GM18870 (cell line): ENCODE measurements at regions not wholly inside any gene's neighbourhood (a gene's known extent, or its start where the extent isn't known, plus 50 kb on each side); places are given as distances from the start of the nearest gene placed in this dataset.

Experiments
- ATAC-seq: cut with Tn5 transposase; IDR thresholded peaks from one replicate; pipeline ENCODE4 v1.9.1; 2021; ENCODE audit warnings: moderate library complexity; ENCODE audit not compliant: unreplicated experiment

- ATAC-seq: no peak
Observed at GRCh38 chr15:31545257-31545656, 218.6 kb downstream of the KLF13 start.

- no peak for ATAC-seq
Observed at GRCh38 chr15:31550211-31550977, 223.8 kb downstream of the KLF13 start.

GRCh38 chr15:31551323-31551722 lies 224.7 kb downstream of the KLF13 start:
- no peak for ATAC-seq

GRCh38 chr15:31552482-31553099 lies 226.0 kb downstream of the KLF13 start:
- no peak for ATAC-seq

- ATAC-seq: no peak
Observed at GRCh38 chr15:31554261-31554660, 227.6 kb downstream of the KLF13 start.

- ATAC-seq: no peak
Observed at GRCh38 chr15:31555022-31555421, 228.4 kb downstream of the KLF13 start.

- no peak for ATAC-seq
Observed at GRCh38 chr15:31556494-31557150, 230.0 kb downstream of the KLF13 start.

- ATAC-seq: no peak
Observed at GRCh38 chr15:31557899-31558298, 231.3 kb downstream of the KLF13 start.

GRCh38 chr15:31558840-31559239 lies 232.2 kb downstream of the KLF13 start:
- ATAC-seq: no peak

- no peak for ATAC-seq
Observed at GRCh38 chr15:31559786-31560185, 233.2 kb downstream of the KLF13 start.

GRCh38 chr15:31560643-31561042 lies 234.0 kb downstream of the KLF13 start:
- no peak for ATAC-seq

- no peak for ATAC-seq
Observed at GRCh38 chr15:31561156-31561555, 234.5 kb downstream of the KLF13 start.

GRCh38 chr15:31563001-31563400 lies 236.4 kb downstream of the KLF13 start:
- no peak for ATAC-seq

- ATAC-seq: no peak
Observed at GRCh38 chr15:31563421-31563820, 236.8 kb downstream of the KLF13 start.

GRCh38 chr15:31567861-31568260 lies 241.2 kb downstream of the KLF13 start:
- ATAC-seq: no peak

GRCh38 chr15:31569836-31570235 lies 243.2 kb downstream of the KLF13 start:
- no peak for ATAC-seq

GRCh38 chr15:31570591-31570990 lies 244.0 kb downstream of the KLF13 start:
- ATAC-seq: no peak

- ATAC-seq: no peak
Observed at GRCh38 chr15:31571676-31572075, 245.0 kb downstream of the KLF13 start.

- ATAC-seq: no peak
Observed at GRCh38 chr15:31573759-31574158, 247.1 kb downstream of the KLF13 start.

- no peak for ATAC-seq
Observed at GRCh38 chr15:31574766-31575165, 248.1 kb downstream of the KLF13 start.

- ATAC-seq: no peak
Observed at GRCh38 chr15:31577108-31577507, 250.5 kb downstream of the KLF13 start.

- no peak for ATAC-seq
Observed at GRCh38 chr15:31579282-31579681, 252.6 kb downstream of the KLF13 start.
